ENCODE measurements at regions not wholly inside any gene's neighbourhood (a gene's known extent, or its start where the extent isn't known, plus 50 kb on each side); places are given as distances from the start of the nearest gene placed in this dataset.

- intact Hi-C loops (cut with DNase I): no loop called here
These were observed 68.6 kb upstream of the FOXA2 start for GRCh38 chr20:22652681-22653588.

GRCh38 chr20:22653658-22654642 is 69.6 kb upstream of the FOXA2 start:
- Histone ChIP-seq H3K36me3 (no peaks in the 10 kb centered on the region), H3K4me1 (no peaks in the 10 kb centered on the region), H3K27ac (no peak overlapping the region), H3K27me3 (peaks cover 4% of the 10 kb centered on the region), H3K4me3 (no peak overlapping the region), H3K9me3 (no peaks in the 10 kb centered on the region)
- intact Hi-C loops (cut with DNase I): no loop called here
- TF ChIP-seq CTCF (IDR thresholded peaks at IDR 0.05): no peak
- no peak for DNase-seq
- no peak for ATAC-seq

More at GRCh38 chr20:22652681-22653588, 68.6 kb upstream of the FOXA2 start:
- no peaks in the 10 kb centered on the region for H3K36me3 ChIP-seq
- no peak for TF ChIP-seq CTCF (IDR thresholded peaks at IDR 0.05)
- peak; percentile 26 for ATAC-seq
- no peaks in the 10 kb centered on the region for H3K4me1 ChIP-seq
- no peak overlapping the region for H3K4me3 ChIP-seq
- no peak for DNase-seq
- no peaks in the 10 kb centered on the region for H3K9me3 ChIP-seq
- no peak overlapping the region for H3K27ac ChIP-seq
- H3K27me3 ChIP-seq: peaks cover 4% of the 10 kb centered on the region

- intact Hi-C loops (cut with DNase I): no loop called here
- H3K4me1 ChIP-seq: no peaks in the 10 kb centered on the region
- DNase-seq: no peak
- ATAC-seq: no peak
- no peak for TF ChIP-seq CTCF (IDR thresholded peaks at IDR 0.05)
- no peaks in the 10 kb centered on the region for H3K9me3 ChIP-seq
- no peak overlapping the region for H3K27ac ChIP-seq
- H3K4me3 ChIP-seq: no peak overlapping the region
- no peaks in the 10 kb centered on the region for H3K36me3 ChIP-seq
- no peaks in the 10 kb centered on the region for H3K27me3 ChIP-seq
These were observed 79.2 kb upstream of the FOXA2 start for GRCh38 chr20:22663528-22664025.

DNA sequence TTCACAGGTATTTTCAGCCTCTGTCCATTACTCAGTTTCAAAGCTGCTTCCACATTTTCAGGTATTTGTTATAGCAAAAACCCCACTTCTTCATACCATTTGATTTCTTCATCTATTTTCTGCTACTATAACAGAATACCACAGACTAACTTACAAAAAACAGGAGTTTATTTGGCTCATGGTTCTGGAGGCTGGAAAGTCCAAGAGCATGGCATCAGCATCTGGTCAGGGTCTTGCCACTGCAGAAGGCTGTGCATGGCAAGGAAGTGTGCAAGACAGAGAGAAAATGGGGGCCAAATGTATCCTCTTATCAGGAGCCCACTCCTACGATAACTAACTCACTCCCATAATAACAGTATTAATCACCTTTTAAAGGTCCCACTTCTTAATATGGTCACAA is 82.8 kb upstream of the FOXA2 start:
- H3K9me3 ChIP-seq: peaks cover 3% of the 10 kb centered on the region
- H3K4me1 ChIP-seq: no peaks in the 10 kb centered on the region
- intact Hi-C loops (cut with DNase I): no loop called here
- ATAC-seq: no peak
- no peak for TF ChIP-seq CTCF (IDR thresholded peaks at IDR 0.05)
- no peak overlapping the region for H3K27ac ChIP-seq
- no peaks in the 10 kb centered on the region for H3K36me3 ChIP-seq
- no peak overlapping the region for H3K4me3 ChIP-seq
- no peak for DNase-seq
- H3K27me3 ChIP-seq: no peaks in the 10 kb centered on the region

DNA sequence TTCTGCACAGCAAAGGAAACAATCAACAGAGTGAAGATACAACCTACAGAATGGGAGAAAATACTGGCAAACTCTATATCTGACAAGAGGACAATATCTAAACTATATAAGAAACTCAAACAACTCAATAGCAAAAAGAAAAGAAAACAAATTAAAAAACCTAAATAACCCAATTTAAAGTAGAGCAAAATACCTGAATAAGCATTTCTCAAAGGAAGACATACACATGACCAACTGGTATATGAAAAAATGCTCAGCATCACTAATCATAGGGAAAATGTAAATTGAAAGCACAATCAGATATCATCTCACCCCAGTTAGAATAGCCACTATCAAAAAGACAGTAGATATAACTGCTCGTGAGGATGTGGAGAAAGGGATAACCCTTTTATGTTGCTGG is 87.8 kb upstream of the FOXA2 start:
- no peak for ATAC-seq
- no peak overlapping the region for H3K4me3 ChIP-seq
- intact Hi-C loops (cut with DNase I): no loop called here

More for the DNA sequence above, 87.8 kb upstream of the FOXA2 start:
- H3K27me3 ChIP-seq: peaks cover 4% of the 10 kb centered on the region
- no peaks in the 10 kb centered on the region for H3K4me1 ChIP-seq
- H3K36me3 ChIP-seq: no peaks in the 10 kb centered on the region
- no peak for TF ChIP-seq CTCF (IDR thresholded peaks at IDR 0.05)
- H3K27ac ChIP-seq: no peak overlapping the region
- peaks cover 3% of the 10 kb centered on the region for H3K9me3 ChIP-seq
- DNase-seq: no peak
